Uterus (tissue), 3 donors: ENCODE measurements at regions not wholly inside any gene's neighbourhood (a gene's known extent, or its start where the extent isn't known, plus 50 kb on each side); places are given as distances from the start of the nearest gene placed in this dataset.

ENCODE experiments used
- DNase-seq, 2 donors: peaks; one replicate each; pipeline ENCODE4 v3.0.0-alpha.2; 2019 to 2020
- H3K27ac ChIP-seq, 2 donors: fragments of 200-600 bp; sonication (generic); 1 replicate in 1 of 2; 2 replicates in 1 of 2; pipeline ENCODE4 v1.5.1; 2016 to 2018
- H3K27me3 ChIP-seq, 2 donors: fragments of 200-600 bp; sonication (generic); one replicate each; pipeline ENCODE4 v1.5.1; 2018 to 2019; ENCODE audit warnings: control low read depth in 1 of 2
- H3K36me3 ChIP-seq, 2 donors: fragments of 200-600 bp; sonication (generic); one replicate each; pipeline ENCODE4 v1.5.1; 2019; ENCODE audit warnings: control low read depth in 1 of 2
- H3K4me1 ChIP-seq, 2 donors: fragments of 200-600 bp; sonication (generic); one replicate each; pipeline ENCODE4 v1.5.1; 2018 to 2019; ENCODE audit warnings: control low read depth in 1 of 2
- H3K4me3 ChIP-seq, 2 donors: fragments of 200-600 bp; sonication (generic); 1 replicate in 1 of 2; 2 replicates in 1 of 2; pipeline ENCODE4 v1.5.1; 2018 to 2019; ENCODE audit warnings: mild to moderate bottlenecking in 1 of 2
- H3K9me3 ChIP-seq, 2 donors: fragments of 200-600 bp; sonication (generic); one replicate each; pipeline ENCODE4 v1.5.1; 2019; ENCODE audit warnings: control low read depth in 1 of 2
- POLR2A ChIP-seq, 2 donors: fragments of 450-650 bp; IDR thresholded peaks; one replicate each; pipeline ENCODE4 v1.6.1; 2016; ENCODE audit warnings: antibody characterized with exemption in 2 of 2, mild to moderate bottlenecking in 1 of 2, moderate library complexity in 1 of 2
- intact Hi-C: fragments of 100-400 bp; cut with DNase I; formaldehyde crosslinking; loops from one replicate; pipeline ENCODE4 v1.15.1; 2023; ENCODE audit warnings: low total_unique reads
- TF ChIP-seq, protein P1 (sequence below), 4 experiments: fragments of 200-600 bp in 2 of 4; fragments of 450-650 bp in 2 of 4; sonication (generic) in 2 of 4; IDR thresholded peaks; one replicate each; pipeline ENCODE4 v1.5.1; 2016 to 2019; ENCODE audit warnings: antibody characterized with exemption in 4 of 4, mild to moderate bottlenecking in 2 of 4, moderate library complexity in 1 of 4
- donor health status: DM: yes; HTN: yes; CAD: no.

DNA sequence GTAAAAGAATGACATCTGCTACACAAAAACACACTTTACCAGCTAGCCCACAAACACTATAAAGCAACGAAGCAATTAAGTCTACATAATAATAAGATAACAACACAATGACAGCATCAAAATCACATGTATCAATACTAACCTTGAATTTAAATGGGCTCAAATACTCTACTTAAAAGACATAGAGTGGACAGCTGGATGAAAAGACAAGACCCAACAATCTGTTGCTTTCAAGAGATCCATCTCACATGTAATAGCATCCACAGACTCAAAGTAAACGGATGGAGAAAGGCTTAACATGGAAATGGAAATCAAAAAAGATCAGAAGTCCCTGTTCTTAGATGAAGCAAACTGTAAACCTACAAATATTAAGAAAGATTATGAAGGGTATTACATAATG lies 2175.9 kb downstream of the PCDH9 start:
- H3K27ac ChIP-seq, result no peak overlapping the region
- H3K27me3 ChIP-seq, result peaks cover 0 to 3% of the 10 kb centered on the region in 2 donors
- no peaks in the 10 kb centered on the region for H3K4me1 ChIP-seq
- no peak overlapping the region for H3K4me3 ChIP-seq
- no peak for TF ChIP-seq POLR2A (IDR thresholded peaks at IDR 0.05)
- TF ChIP-seq, protein P1, sequence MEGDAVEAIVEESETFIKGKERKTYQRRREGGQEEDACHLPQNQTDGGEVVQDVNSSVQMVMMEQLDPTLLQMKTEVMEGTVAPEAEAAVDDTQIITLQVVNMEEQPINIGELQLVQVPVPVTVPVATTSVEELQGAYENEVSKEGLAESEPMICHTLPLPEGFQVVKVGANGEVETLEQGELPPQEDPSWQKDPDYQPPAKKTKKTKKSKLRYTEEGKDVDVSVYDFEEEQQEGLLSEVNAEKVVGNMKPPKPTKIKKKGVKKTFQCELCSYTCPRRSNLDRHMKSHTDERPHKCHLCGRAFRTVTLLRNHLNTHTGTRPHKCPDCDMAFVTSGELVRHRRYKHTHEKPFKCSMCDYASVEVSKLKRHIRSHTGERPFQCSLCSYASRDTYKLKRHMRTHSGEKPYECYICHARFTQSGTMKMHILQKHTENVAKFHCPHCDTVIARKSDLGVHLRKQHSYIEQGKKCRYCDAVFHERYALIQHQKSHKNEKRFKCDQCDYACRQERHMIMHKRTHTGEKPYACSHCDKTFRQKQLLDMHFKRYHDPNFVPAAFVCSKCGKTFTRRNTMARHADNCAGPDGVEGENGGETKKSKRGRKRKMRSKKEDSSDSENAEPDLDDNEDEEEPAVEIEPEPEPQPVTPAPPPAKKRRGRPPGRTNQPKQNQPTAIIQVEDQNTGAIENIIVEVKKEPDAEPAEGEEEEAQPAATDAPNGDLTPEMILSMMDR (IDR thresholded peaks at IDR 0.05), result no peak
- no peak for DNase-seq
- intact Hi-C loops, result no loop called here
- H3K9me3 ChIP-seq, result no peaks in the 10 kb centered on the region
- H3K36me3 ChIP-seq, result no peaks in the 10 kb centered on the region

DNA sequence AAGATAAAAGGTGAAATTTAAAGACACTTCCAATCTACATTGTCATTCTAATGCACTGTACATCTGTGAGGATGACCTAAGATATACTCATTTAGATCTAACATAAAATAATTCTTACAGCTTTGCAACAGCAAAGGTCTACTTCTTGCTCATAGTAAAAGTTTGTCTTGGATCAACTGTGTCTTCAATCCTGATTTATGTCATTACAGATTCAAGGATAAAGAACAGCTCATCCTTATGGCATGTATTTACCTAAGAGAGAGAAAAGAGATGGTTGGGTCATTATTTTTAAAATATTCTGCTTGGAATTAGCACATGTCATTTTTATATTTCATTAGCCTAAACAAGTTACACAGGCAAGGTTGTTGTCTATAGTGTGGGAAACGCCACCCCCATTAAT lies 2193.1 kb downstream of the PCDH9 start:
- Histone ChIP-seq H3K4me3 (no peak overlapping the region), H3K9me3 (no peaks in the 10 kb centered on the region), H3K36me3 (no peaks in the 10 kb centered on the region), H3K27ac (no peak overlapping the region), H3K27me3 (no peaks in the 10 kb centered on the region), H3K4me1 (no peaks in the 10 kb centered on the region)
- no peak for TF ChIP-seq POLR2A (IDR thresholded peaks at IDR 0.05)
- TF ChIP-seq, protein P1 (IDR thresholded peaks at IDR 0.05), result no peak
- intact Hi-C loops, result no loop called here
- DNase-seq, result no peak

DNA sequence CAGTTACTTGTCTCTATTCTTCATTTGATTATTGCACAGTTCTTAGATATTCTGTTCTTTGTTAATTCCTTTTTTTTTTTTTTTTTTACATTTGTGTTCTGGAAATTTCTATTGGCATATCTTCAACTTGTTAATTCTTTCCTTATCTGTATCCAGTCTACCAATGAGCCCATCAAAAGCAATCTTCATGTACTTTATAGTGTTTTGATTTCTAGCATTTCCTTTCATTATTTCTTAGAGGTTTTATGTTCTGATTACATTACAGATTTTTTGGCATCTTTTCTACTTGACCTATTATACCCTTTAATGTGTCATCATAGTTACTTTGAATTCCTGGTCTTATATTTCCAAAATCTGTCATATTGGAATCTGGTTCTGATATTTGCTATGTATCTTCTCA lies 2194.8 kb downstream of the PCDH9 start:
- DNase-seq, result no peak
- intact Hi-C loops, result no loop called here
- H3K27ac ChIP-seq, result no peak overlapping the region
- no peaks in the 10 kb centered on the region for H3K27me3 ChIP-seq
- no peak overlapping the region for H3K4me3 ChIP-seq
- H3K9me3 ChIP-seq, result no peaks in the 10 kb centered on the region
- no peak for TF ChIP-seq POLR2A (IDR thresholded peaks at IDR 0.05)
- TF ChIP-seq, protein P1 (IDR thresholded peaks at IDR 0.05), result no peak
- H3K4me1 ChIP-seq, result no peaks in the 10 kb centered on the region
- H3K36me3 ChIP-seq, result no peaks in the 10 kb centered on the region

DNA sequence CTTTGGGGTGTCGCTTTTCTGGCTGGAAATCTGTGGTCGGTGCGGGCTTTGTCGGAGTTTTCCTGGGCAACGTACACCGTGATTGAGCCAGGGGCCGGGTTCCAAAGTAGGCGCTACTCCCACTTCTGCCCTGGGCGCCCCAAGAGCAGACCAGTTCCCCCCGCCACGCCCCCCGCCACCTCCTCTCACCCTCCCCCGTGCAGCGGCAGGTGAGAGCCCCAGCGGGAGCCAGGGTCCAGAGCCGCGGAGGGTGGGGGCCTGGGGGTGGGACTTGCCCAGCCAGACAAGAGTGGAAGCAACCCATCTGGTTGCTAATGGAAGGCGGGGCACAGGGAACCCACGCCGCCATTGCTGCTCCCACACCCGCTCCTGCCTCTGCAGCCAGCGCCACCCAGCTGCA lies 2195.9 kb downstream of the PCDH9 start:
- no peak overlapping the region for H3K27ac ChIP-seq
- no peaks in the 10 kb centered on the region for H3K27me3 ChIP-seq
- no peak for TF ChIP-seq POLR2A (IDR thresholded peaks at IDR 0.05)
- TF ChIP-seq, protein P1 (IDR thresholded peaks at IDR 0.05), result no peak
- no peaks in the 10 kb centered on the region for H3K36me3 ChIP-seq
- H3K4me1 ChIP-seq, result no peaks in the 10 kb centered on the region
- DNase-seq, result no peak
- intact Hi-C loops, result no loop called here
- H3K4me3 ChIP-seq, result no peak overlapping the region
- H3K9me3 ChIP-seq, result no peaks in the 10 kb centered on the region

DNA sequence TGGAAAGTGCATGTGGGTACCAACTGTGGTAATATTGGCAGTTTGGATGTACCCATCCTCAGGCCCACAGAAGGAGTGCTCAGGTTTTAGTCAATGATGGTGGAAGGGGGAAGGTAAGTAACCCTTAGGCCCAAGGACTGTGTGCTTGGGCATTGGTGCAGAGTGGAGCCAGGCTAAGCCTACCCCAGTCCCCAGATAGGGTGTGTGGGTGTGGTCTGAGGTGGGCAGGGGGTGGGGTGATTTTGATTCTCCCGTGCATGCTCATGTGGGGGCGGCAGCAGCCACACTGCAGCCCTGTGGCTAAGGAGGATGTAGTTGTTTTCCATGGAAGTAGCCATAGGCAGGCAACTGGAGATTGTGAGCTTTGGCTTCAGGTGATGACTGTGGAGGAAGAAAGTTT lies 2197.3 kb downstream of the PCDH9 start:
- no peak for DNase-seq
- Histone ChIP-seq H3K27ac (no peak overlapping the region), H3K36me3 (no peaks in the 10 kb centered on the region), H3K4me3 (no peak overlapping the region), H3K9me3 (no peaks in the 10 kb centered on the region), H3K4me1 (no peaks in the 10 kb centered on the region), H3K27me3 (no peaks in the 10 kb centered on the region)
- no peak for TF ChIP-seq POLR2A (IDR thresholded peaks at IDR 0.05)
- TF ChIP-seq, protein P1 (IDR thresholded peaks at IDR 0.05), result no peak
- intact Hi-C loops, result no loop called here
